ENCODE measurements at regions not wholly inside any gene's neighbourhood (a gene's known extent, or its start where the extent isn't known, plus 50 kb on each side); places are given as distances from the start of the nearest gene placed in this dataset. TPM values are rescaled to one million over a fixed set of nuclear protein-coding genes. Genes with fewer than 3 reads are reported as not detected.

- no peak for TF ChIP-seq EP300 (IDR thresholded peaks at IDR 0.05)
- TF ChIP-seq POLR2A (IDR thresholded peaks at IDR 0.05), result no peak
- no peak for TF ChIP-seq CTCF (IDR thresholded peaks at IDR 0.05)
- no peak for DNase-seq (ENCODE audit: low spot score in 2 of 2)
- H3K27me3 ChIP-seq, result no peaks in the 10 kb centered on the region
- H3K9me3 ChIP-seq, result no peaks in the 10 kb centered on the region
- no peak overlapping the region for H3K27ac ChIP-seq
- H3K36me3 ChIP-seq, result no peaks in the 10 kb centered on the region
- H3K4me1 ChIP-seq, result no peaks in the 10 kb centered on the region
- no peak overlapping the region for H3K4me3 ChIP-seq
- WGBS, 2 donors, result 50 to 51% methylated on average over 4 of the region's 4 CpGs
Observed at GRCh38 chr11:50423208-50423607, 390.5 kb downstream of the OR4C45 start.

Small RNA genes in the stretch of these regions (small RNA-seq; reads per million reads assigned to genes)
- gene AC109635.3, result not detected
